Astrocyte of the hippocampus (primary cell): ENCODE measurements at regions not wholly inside any gene's neighbourhood (a gene's known extent, or its start where the extent isn't known, plus 50 kb on each side); places are given as distances from the start of the nearest gene placed in this dataset.
"Not testable (repeated sequence)": the region's sequence is repeated elsewhere in the genome, so short reads cannot be mapped to it uniquely, and the experiment has no call there.

Experiments used
- DNase-seq: peaks from one replicate; pipeline ENCODE4 v3.0.0; 2011; ENCODE audit warnings: low read depth, low spot score

DNA sequence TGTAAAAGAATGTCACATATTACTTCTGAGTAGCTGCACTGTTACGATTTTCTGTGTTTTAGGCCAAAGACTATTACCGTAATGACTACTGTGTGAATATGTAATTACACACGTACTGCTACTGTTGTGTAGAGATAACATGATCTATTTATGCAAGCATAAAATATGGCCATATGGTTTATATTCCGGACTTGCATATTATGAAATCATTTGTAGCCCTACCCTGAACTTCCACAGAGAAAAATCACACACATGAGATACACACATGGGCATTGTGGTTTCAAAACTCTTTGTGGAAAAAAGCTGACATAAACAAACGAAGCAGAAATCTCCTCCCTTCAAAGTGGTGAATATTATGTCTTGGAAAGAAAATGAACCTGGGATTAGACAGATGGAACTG, 373.0 kb upstream of the ADAMTS5 start:
- no peak for DNase-seq

DNA sequence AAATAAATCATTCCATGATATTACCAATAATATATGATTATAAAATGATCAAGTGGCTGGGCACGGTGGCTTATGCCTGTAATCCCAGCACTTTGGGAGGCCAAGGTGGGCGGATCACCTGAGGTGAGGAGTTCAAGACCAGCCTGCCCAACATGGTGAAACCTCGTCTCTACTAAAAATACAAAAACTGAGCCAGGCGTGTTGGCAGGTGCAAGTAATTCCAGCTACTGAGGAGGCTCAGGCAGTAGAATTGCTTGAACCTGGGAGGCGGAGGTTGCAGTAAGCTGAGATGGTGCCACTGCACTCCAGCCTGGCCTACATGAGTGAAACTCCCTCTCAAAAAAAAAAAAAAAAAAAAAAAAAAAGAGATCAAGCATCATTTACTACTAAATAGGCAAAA, 371.1 kb upstream of the ADAMTS5 start:
- not testable (repeated sequence) for DNase-seq

DNA sequence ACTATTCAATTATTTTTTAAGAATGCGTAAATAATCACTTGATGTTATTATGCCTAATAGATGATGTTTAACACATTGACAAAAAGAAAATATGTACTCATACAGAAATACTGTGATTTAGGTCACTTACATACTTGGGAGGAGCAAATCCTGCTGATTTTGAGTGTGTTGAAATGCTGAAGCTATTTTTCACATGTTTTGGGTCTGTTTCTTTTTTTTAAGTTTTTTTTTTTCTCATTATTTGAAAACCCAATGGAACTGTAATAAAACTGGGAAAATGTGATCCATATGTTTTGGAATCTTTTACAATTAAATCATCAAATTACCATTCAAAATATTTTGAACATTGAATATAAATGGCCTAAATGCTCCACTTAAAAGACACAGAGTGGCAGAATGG, 366.2 kb upstream of the ADAMTS5 start:
- DNase-seq: no peak

DNA sequence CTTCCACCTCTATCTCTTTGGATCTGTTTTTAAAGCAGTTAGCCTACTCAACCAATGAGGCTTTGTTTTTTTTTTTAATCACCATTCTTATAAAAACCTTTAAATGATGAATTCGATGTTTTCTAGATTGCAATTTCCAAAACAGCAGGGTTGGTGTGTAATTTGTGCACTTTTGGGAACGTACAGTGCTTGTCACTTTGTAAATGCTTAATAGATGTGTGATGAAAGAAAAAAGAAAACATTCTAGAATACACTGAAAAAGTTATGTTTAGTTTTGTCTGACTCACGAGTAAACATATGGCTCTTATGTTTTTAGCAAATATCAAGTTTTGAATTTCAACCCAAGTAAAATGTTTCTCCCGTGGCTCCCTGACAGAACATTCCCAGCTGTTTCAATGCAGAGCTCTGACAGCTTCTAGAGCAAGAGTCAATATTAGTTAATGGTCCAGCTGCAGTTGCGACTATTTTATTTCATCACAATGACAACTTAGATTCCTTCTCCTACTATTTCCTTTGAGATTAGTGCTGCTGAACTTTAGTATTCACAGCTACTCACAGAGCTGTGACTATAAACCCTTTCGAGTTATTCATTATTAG, 362.5 kb upstream of the ADAMTS5 start:
- no peak for DNase-seq

DNA sequence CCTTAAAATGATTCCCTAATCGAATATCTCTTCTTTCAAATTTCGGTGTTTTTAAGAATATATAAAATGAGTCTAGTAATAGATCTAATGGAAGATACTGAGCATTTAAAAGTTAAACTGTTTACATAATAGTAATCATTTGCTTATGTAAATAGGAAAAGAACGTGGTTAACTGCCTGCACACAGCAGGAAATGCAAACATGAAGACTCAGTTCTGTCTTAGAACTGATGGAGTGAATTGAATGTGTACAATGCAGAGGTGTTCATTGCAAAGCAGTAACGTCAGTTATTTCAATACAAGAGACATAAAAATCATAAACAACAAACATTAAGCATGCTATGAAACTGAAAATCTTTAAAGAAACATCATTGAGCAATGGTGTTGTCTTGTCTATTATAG, 359.4 kb upstream of the ADAMTS5 start:
- DNase-seq: no peak

DNA sequence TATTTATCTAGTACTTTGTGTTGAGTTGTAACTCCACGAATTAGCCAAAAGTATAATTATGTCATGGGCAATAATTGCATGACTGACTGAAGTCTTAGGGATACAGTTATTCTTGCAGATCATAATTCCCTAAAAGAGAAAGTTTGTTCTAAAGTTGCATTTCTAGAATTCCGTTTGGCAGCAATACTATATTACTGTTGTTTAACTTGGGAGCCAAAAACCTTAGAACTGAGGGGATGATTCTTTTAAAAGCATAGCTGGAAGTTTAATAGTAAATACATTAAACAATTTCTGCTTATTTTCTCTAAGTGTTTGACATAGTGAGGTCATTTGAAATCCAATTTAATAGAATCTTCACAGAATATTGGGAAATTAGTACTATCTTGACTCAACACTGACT, 356.4 kb upstream of the ADAMTS5 start:
- no peak for DNase-seq

DNA sequence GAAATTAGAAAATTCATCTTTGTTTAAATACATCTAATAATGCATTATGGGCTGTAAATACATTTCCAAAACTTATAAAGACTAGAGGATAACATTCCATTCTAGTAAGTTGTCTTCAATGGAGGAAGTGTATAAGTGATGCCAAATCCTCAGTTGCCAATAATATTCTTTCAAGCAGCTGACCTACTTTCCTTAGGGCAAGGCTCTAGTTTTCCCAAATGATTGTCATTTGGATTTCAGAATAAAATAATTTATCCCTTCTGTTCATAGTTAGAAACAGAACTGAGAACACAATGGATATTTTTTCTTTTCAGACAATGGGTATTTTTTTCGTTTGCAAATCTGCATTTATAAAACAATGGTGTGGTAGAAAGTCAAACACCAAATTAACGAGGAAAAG, 354.9 kb upstream of the ADAMTS5 start:
- DNase-seq: no peak

DNA sequence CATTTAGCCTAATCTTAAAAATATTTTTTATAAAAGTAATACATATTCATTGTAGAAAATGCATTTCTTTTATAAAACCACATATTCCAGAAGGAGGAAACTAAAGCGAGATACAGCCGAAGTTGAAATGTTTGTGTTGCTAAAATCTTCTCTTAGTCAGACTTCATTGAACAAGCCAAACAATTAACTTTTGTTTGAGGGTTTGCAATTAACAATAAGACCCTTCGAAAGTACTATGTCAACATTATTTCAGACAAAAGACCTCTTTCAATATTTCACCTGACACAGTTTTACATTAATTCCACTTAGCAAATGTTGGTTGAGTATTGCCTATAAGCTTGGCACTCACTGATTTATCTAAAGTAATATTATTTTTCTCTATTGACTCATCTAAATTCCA, 354.0 kb upstream of the ADAMTS5 start:
- DNase-seq: no peak

DNA sequence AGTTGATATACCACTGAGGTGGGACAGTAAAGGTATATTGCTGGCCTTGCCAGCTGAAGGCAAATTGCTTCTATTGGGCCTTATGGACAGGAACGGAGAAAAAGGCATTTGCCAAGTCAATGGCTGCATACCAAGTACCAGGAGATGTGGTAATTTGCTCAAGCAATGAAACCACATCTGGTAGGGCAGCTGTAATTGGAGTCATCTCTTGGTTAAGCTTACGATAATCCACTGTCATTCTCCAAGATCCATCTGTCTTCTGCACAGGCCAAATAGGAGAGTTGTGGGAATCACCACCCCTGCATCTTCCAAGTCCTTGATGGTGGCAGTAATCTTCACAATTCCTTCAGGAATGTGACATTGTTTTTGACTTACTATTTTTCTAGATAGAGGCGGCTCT, 350.7 kb upstream of the ADAMTS5 start:
- DNase-seq: not testable (repeated sequence)

DNA sequence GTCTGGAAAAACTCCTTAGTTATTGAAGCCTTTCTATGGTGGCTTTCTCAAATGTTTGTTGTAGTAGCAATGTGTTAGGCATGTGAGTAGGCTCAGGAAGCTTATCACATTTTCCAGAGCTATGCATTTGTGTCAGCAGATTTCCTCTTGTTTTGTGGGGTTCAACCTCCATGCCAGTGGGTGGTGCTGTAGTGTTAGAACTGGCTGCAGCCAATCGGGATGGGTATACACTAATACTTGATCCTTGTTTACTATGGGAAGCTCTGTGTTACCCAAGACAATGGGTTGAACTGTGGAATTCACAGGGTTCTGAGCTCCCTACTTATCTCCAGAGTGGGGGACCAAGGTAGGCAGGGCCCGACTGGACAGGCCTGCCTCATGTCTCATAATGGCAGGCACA, 348.5 kb upstream of the ADAMTS5 start:
- DNase-seq: no peak

DNA sequence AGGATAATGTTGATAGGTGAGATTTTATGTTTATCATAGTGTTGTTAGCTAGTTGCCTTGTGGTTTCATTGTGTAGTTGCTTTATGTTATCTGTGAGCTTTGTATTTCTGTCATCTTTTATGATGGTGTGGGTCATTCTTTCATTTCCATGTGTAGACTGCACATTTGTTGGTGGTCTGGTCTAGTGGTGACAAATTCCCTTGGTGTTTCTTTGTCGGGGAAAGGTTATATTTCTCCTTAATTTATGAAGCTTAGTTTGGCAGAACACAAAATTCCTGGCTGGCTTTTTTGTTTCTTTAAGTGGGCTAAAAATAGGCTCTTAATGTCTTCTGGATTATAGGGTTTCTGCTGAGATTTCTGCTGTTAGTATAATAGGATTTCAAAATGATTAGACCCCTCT, 347.2 kb upstream of the ADAMTS5 start:
- DNase-seq: no peak

DNA sequence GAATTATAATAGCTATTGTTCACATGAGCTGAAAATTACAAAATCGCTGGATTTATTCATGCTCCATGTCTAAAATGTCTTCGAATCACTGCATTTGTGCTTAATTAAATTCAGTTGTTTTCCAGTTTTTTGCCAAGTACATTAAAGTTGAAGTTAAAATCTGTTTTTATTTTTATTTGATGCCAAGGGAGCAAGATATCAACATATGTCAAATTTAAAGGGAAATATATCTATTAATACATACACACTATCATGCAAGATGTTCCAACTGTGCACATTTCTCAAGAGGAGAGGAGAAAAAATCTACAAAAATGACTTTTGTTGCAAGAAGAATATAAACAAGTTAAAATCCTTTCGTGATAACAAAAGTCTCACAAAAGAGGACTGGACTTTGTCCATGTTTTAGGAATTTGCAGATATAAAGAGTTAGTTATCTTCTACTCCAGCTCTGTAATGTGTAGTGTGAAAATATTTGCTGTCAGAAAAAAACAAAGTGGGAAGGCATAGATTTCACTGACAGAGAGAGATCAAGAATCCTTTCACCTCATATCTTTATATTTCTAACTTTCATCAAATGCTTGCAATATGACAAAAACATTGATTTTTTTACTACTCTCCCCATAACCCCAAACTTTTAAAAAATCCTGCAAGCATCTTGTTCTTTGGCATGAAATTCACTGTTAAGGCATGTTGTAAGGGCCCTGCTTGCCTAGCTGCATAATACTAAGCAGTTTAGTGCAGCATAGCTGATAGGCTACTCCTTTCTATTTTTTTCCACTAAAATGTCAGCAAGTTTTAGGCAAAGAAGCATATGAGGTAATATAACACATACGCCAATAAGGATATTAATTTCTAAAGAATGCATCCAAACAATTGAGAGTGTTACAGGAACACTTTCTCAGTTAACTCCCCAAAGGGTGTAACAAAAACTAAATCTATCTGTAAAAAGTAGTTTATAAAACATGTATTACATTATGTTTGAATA, 340.2 kb upstream of the ADAMTS5 start:
- no peak for DNase-seq

DNA sequence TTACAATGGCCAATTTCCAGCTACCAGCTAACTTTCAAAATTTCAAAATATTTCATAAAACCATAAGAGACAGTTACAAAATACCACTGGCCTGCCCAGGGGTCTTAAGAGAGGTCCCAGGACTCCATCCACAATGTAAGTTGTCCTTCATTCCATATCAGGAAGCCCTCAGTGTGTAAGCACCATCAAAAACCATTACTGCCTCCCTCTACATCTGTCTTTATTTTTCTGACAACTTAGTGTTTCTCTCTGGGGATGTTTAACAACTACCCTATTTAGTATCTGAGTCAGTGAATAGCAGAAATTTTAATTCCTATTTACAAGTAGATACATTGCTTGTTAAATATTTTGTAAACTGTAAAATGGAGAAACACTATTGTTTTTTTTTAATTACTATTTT, 339.3 kb upstream of the ADAMTS5 start:
- DNase-seq: no peak

DNA sequence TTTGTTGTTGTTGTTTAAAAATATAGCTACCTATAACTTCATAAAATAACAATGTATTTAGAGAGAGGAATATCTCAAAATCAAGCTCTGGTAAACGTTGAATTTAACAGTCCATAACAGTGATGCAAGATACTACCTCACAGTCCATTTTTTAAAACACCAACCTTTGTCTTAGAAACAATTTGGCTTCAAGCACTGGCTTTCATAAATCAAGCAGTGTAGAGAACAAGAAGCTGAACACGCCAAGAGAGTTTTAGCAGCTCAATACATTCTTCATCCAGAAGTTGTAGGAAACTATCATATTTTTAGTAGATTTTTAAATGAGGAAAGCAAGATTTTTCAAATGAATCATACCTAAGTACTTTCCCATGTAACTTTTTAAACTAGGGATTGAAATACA, 334.3 kb upstream of the ADAMTS5 start:
- no peak for DNase-seq

DNA sequence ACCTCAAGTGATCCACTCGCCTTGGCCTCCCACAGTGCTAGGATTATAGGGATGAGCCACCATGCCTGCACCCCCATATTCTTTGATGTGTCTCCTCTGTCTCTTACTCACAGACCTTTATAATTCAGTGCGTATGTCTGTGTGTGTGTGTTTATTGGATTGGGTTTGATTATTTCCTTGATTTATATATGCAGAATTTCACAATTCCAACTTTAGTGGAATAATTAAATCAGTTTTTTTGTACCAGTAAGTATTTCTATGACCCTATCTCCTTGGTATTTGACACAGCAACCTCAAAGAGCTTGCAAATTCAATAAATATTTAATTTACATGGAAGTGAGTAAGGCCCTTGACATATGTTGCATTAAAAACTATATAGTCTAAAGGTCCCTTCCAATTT, 333.9 kb upstream of the ADAMTS5 start:
- no peak for DNase-seq

DNA sequence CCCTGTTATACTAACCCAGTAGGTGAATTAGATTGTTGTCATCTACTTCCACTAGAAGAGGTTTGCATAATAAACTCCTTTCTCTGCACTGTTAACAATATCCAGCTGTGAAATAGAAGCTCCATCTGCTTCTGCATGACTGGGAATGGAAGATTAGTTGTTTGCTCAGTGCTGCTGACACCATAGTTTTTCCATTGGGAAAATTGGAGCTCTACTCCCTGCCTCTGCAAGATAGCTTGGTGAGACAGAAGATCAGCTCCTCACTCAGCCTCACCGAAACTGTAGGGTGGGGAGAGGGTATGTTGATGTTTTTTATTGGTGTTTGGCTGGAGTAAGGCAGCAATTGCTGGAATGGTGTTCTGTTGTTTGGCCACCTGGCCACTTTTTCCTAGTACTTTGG, 331.6 kb upstream of the ADAMTS5 start:
- DNase-seq: no peak

DNA sequence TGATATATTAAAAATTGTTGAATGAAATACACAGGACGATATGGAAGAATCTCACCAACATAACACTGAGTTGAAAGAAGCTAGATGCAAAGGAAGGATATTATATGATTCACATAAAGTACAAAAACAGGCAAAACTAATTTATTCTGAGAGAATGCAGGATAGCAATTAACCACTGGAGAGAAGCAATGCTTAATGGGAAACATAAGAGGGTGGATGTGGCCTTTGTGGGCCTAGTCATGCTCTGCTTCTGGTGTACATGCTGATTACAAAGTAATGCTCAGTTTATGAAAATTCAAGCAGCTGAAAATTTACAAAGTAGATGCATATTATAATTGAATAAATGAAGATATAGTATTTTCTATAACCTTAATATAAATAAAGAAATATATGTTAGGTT, 326.4 kb upstream of the ADAMTS5 start:
- DNase-seq: no peak

DNA sequence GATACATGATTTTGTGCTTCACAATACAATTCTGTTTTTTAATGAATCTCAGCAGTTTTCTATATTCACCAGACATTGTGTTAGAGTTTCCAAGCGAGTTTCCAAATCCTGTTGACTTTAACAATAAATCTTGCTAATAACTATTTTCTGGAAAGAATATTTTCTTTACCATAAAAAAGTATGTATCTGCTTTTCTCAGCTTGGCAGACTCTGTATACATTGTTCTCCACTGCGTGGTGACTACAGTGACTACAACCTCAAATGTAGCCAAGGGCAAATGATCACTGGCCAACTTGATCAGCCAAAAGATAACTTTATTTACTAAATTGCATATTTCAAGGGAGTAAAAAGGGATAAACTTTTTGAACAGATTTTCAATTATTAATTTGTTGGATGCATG, 325.9 kb upstream of the ADAMTS5 start:
- no peak for DNase-seq

DNA sequence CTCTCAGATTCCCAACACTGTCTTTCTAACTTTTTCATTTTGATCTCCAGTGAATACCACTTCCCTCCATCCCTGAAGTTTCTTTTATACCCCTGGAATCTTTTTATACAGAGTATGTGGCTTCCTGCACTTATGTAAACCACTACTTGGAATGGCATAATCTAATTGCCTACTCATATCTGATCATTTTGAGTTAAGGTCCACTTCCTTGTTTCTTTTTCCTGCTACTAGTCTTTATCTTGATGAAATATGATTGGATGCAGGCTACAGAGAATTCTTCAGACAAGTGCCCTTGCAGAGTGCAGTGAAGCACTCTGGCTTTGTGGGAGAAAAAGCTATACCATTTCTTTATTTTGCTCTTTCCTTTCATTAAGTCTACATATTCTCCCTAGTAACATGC, 325.3 kb upstream of the ADAMTS5 start:
- DNase-seq: no peak

DNA sequence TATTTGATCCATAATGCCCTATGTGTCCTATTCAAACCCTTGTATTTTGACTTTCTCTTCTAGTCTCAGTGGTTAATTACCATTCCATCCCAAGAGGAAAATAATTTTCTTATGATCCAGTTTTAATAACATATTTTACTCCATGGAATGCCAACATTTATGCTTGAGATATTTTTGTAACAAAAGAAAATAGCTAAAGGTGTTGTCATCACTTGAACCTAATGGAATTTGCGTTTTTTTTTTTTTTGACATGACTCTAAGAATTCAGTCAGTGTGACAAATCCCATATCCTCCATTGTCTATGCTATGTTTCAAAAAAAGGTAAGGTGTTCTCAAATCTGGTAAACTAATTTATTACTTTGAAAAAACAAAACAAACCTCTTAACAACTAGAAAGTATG, 324.1 kb upstream of the ADAMTS5 start:
- DNase-seq: no peak

DNA sequence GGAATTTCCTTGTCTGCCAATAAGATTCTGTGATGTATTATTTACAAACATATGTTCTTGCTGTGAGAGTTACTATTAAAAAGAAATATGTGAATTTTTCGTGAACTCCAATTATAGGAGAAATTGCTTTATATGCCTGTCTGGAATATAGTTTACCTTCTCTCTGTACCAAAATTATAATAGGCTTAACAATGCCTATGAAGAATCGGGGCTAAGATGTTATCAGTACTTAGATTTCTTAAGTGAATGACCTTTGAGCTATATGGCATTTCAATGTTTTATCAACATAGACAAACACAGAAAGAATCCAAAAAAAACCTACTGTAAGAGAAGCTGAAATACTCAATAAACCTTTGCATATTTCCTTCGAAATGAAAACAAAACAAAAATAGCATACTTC, 323.1 kb upstream of the ADAMTS5 start:
- DNase-seq: no peak

DNA sequence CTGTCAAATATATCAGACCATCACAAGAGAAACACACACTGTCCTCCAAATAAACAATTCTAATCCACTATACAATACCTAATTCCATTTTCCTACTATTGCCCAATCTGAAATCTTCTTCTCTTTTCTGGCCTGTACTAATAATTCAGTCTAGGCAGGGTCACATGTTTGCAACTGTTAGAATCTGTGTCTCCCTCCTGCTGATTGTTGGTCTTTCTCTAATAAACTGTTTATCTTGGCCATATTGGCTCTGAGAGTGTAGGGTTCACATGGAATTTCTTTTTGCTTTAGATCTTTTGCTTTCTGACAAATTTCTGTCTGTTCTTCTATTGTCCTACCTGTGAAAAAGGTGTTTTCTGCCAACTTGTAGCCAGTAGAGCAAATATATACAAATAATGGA, 319.9 kb upstream of the ADAMTS5 start:
- DNase-seq: no peak

DNA sequence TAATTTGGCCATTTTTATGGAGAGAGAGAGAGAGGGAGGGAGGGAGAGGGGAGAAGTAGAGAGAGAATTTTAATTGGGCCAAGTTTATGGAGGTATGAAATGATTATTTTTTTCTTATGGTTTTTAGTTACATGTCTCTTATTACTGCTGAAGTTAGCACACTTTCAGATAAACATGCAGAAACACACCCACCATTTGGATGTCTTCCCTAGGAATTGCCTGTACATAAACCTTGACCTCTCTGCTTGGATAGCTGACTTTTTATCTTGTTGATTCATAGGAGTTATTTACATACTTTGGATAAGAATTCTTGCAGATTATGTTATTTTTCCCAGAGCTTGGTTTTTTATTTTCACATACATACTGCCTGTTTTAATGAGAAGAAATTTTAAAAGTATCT, 310.2 kb upstream of the ADAMTS5 start:
- no peak for DNase-seq
